Cardiac fibroblast (primary cell): ENCODE measurements at regions not wholly inside any gene's neighbourhood (a gene's known extent, or its start where the extent isn't known, plus 50 kb on each side); places are given as distances from the start of the nearest gene placed in this dataset.
A peak's percentile ranks its signal among the peaks of the same experiment; 100 is the strongest.

Source experiments
- DNase-seq, 2 donors: peaks; one replicate each; pipeline versions ENCODE4 v3.0.0 to v3.0.0-alpha.2; 2010; ENCODE audit warnings: low read depth in 2 of 2
- H3K4me3 ChIP-seq, 2 donors: replicated peaks in 1 of 2; 1 replicate in 1 of 2; 2 replicates in 1 of 2; pipeline ENCODE4 v1.5.1; 2011; ENCODE audit warnings: low read depth in 2 of 2, low read length in 2 of 2, mild to moderate bottlenecking in 2 of 2, moderate library complexity in 1 of 2
- CTCF ChIP-seq: IDR thresholded peaks from one replicate; pipeline ENCODE4 v1.5.1; 2011; ENCODE audit warnings: low read depth, mild to moderate bottlenecking, low read length, inconsistent platforms

GRCh38 chr18:27400001-27400400 is 214.9 kb upstream of the CHST9 start:
- no peak for DNase-seq
- no peak for TF ChIP-seq CTCF
- no peak overlapping the region for H3K4me3 ChIP-seq

DNA sequence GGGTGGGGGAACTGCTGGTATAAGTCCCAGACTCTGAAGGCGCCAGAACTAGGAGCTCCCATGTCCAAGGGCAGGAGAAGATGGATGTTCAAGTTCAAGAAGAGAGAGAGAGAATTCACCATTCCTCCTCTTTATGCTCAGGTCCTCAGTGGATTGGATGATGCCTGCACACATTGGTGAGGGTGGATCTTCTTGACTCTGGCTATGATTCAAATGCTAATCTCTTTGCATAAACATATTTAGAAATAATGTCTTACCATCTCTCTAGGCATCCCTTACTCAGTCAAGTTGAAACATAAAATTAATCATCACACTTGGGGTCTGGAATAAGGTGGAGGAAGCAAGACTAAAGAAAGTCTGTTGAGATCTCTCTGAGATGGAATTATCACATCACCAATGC is 210.6 kb upstream of the CHST9 start:
- H3K4me3 ChIP-seq = no peak overlapping the region
- TF ChIP-seq CTCF = no peak
- no peak for DNase-seq

- no peak for TF ChIP-seq CTCF
- no peak for DNase-seq
- H3K4me3 ChIP-seq = no peak overlapping the region
These were observed 209.6 kb upstream of the CHST9 start for GRCh38 chr18:27394687-27395086.

GRCh38 chr18:27382567-27383216 is 197.6 kb upstream of the CHST9 start:
- no peak for DNase-seq
- no peak overlapping the region for H3K4me3 ChIP-seq
- no peak for TF ChIP-seq CTCF

DNA sequence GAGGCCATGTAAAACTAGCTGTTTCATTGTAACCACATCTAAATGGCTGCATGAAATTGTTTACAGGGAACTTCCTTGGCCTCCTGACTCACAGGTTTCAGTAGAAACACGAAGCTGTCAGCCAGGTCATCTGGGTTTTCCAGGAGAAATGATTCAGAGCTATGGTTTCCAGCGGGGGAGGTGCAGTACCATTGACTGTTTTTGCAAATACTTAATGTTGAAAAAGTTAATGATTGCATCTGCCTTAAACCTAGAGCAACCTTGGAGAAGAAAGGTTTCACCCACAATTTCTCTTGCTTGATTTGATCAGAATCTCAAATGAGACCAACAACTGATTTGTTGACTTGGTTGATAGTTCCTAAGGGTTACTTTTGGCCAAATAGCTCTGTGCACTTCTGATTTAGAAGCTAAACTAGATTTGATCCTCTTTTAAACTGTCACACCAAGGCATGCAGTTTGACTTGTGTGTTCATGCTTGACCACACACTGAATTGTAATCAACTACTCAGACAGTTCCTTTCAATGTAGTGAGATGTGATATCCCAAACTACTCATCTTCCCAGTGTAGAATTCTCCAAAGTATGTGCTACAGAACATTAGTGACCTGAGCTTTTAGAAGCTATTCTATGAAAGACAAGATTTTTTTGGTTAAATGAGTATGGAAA is 193.5 kb upstream of the CHST9 start:
- no peak overlapping the region for H3K4me3 ChIP-seq
- TF ChIP-seq CTCF = no peak
- DNase-seq = peak in 1 of 2 donors; percentile 27

- H3K4me3 ChIP-seq = no peak overlapping the region
- TF ChIP-seq CTCF = no peak
- DNase-seq = peak in 1 of 2 donors; percentile 8
These were observed 192.1 kb upstream of the CHST9 start for GRCh38 chr18:27377251-27377650.

DNA sequence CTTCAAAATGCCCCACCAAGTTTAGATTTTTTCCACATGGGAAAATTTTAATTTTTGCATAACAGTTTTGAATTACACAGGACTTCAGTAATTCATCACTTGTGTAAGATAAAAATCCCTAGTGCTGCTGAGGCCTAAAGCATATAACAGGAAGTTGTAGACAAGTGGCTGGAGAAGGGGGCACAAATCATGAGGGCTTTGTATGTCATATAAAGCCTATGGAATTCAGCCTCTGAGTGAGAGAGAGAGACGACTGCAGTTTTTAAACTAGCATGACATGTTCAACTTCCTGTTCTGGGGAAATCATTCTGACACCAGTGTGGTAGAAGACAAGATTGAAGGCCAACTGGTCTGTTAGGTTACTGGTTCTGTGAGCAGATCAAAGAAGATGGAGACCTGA is 187.3 kb upstream of the CHST9 start:
- no peak overlapping the region for H3K4me3 ChIP-seq
- DNase-seq = no peak
- TF ChIP-seq CTCF = no peak
